ENCODE measurements at regions not wholly inside any gene's neighbourhood (a gene's known extent, or its start where the extent isn't known, plus 50 kb on each side); places are given as distances from the start of the nearest gene placed in this dataset.

- TF ChIP-seq CTCF (IDR thresholded peaks at IDR 0.05; ENCODE audit: low read length) (no peak), EZH2 (IDR thresholded peaks at IDR 0.05; ENCODE audit: borderline replicate concordance, low read length) (no peak)
Measured at GRCh38 chr10:33493978-33494377, 159.5 kb upstream of the NRP1 start.

All from OCI-LY1 (cell line).